Endothelial cell of umbilical vein (primary cell): ENCODE measurements at regions not wholly inside any gene's neighbourhood (a gene's known extent, or its start where the extent isn't known, plus 50 kb on each side); places are given as distances from the start of the nearest gene placed in this dataset.

Experiments used
- BruUV-seq: library from RNA; stranded (reverse); fragments of 400-500 nt; replicated peaks from 2 replicates; lab custom pipeline; 2021; lab: Mats Ljungman, UMichigan
- CTCF ChIA-PET: fragments of 300-600, 350-600 bp; sonication (Branson Sonifier 250); formaldehyde crosslinking; loops from one replicate; lab custom pipeline; 2021; ENCODE audit warnings: antibody characterized with exemption, inconsistent platforms; lab: Charles Lee
- POLR2A ChIA-PET: fragments of 300-600, 350-600 bp; sonication (Branson Sonifier 250); formaldehyde crosslinking; loops from one replicate; lab custom pipeline; 2021; ENCODE audit warnings: antibody characterized with exemption, inconsistent platforms; lab: Charles Lee
- DNase-seq: peaks from one replicate; pipeline ENCODE4 v3.0.0-alpha.2; 2011; ENCODE audit warnings: low read depth, low spot score
- FAIRE-seq: peaks from 2 replicates; lab custom pipeline; 2011; peaks lifted over from hg19 to GRCh38; lab: Jason Lieb, UNC
- H2AFZ ChIP-seq: 2 replicates; pipeline ENCODE4 v1.6.0; 2012; ENCODE audit warnings: low read depth, low read length, control low read depth, inconsistent platforms
- H3K27ac ChIP-seq: 2 replicates; pipeline ENCODE4 v1.5.1; 2011; ENCODE audit warnings: low read depth, mild to moderate bottlenecking, control low read depth, low read length, moderate library complexity; ENCODE audit not compliant: insufficient read depth
- H3K27me3 ChIP-seq, 2 experiments: 2 replicates each; pipeline versions ENCODE4 v1.6.0 to v1.6.1; 2011; ENCODE audit warnings: low read length in 2 of 2, mixed read lengths in 1 of 2; ENCODE audit not compliant: control insufficient read depth in 2 of 2, insufficient read depth in 2 of 2
- H3K36me3 ChIP-seq, 2 experiments: 2 replicates in 1 of 2; 3 replicates in 1 of 2; pipeline ENCODE4 v1.5.1; 2011; ENCODE audit warnings: low read length in 2 of 2, mild to moderate bottlenecking in 1 of 2, moderate library complexity in 1 of 2; ENCODE audit not compliant: control insufficient read depth in 2 of 2, insufficient read depth in 2 of 2; ENCODE audit errors: extremely low read depth in 1 of 2
- H3K4me1 ChIP-seq: 3 replicates; pipeline ENCODE4 v1.5.1; 2011; ENCODE audit warnings: mild to moderate bottlenecking, low read length; ENCODE audit not compliant: control insufficient read depth, insufficient read depth; ENCODE audit errors: extremely low read depth
- H3K4me2 ChIP-seq: 2 replicates; pipeline ENCODE4 v1.6.1; 2011; ENCODE audit warnings: low read length, control low read depth, mixed read lengths; ENCODE audit not compliant: insufficient read depth
- H3K4me3 ChIP-seq, 3 experiments: fragments of 200-600 bp in 1 of 3; sonication (generic), shearing (Covaris generic) in 1 of 3; replicated peaks in 1 of 3; 2 replicates each; pipeline ENCODE4 v1.5.1; 2011 to 2016; ENCODE audit warnings: control low read depth in 3 of 3, low read length in 3 of 3, mild to moderate bottlenecking in 2 of 3, inconsistent platforms in 1 of 3, low read depth in 1 of 3, moderate library complexity in 1 of 3; ENCODE audit not compliant: insufficient read depth in 1 of 3
- H3K79me2 ChIP-seq: 2 replicates; pipeline ENCODE4 v1.6.0; 2012; ENCODE audit warnings: low read length, inconsistent platforms; ENCODE audit not compliant: control insufficient read depth, insufficient read depth
- H3K9ac ChIP-seq: replicated peaks from 2 replicates; pipeline ENCODE3; 2011; ENCODE audit warnings: low read length, control low read depth; ENCODE audit not compliant: insufficient read depth; ENCODE audit errors: extremely low read depth
- H3K9me1 ChIP-seq: replicated peaks from 3 replicates; pipeline ENCODE4 v1.6.0; 2011; ENCODE audit warnings: mild to moderate bottlenecking, low read length; ENCODE audit not compliant: control insufficient read depth, insufficient read depth; ENCODE audit errors: extremely low read depth
- H3K9me3 ChIP-seq: replicated peaks from 2 replicates; pipeline ENCODE4 v1.5.1; 2012; ENCODE audit warnings: low read length, inconsistent platforms; ENCODE audit not compliant: control insufficient read depth, insufficient read depth
- H4K20me1 ChIP-seq: replicated peaks from 2 replicates; pipeline ENCODE3; 2011; ENCODE audit warnings: mild to moderate bottlenecking, low read length; ENCODE audit not compliant: control insufficient read depth, insufficient read depth; ENCODE audit errors: extremely low read depth
- CTCF ChIP-seq, 2 donors: IDR thresholded peaks; 1 replicate in 1 of 2; 2 replicates in 1 of 2; pipeline ENCODE4 v1.5.1; 2011; ENCODE audit warnings: low read length in 2 of 2, mild to moderate bottlenecking in 2 of 2, moderate library complexity in 2 of 2, control low read depth in 1 of 2, inconsistent platforms in 1 of 2, low read depth in 1 of 2; ENCODE audit not compliant: insufficient read depth in 1 of 2; ENCODE audit errors: extremely low read depth in 1 of 2
- EZH2 ChIP-seq: IDR thresholded peaks from 2 replicates; pipeline ENCODE4 v1.6.1; 2012; ENCODE audit warnings: borderline replicate concordance, low read depth, mild to moderate bottlenecking, moderate library complexity, low read length, inconsistent platforms; ENCODE audit not compliant: severe bottlenecking
- FOS ChIP-seq: IDR thresholded peaks from 2 replicates; pipeline ENCODE4 v1.6.1; 2011; ENCODE audit warnings: mild to moderate bottlenecking, low read length, moderate library complexity, borderline replicate concordance; ENCODE audit not compliant: insufficient read depth
- GATA2 ChIP-seq: IDR thresholded peaks from 2 replicates; pipeline ENCODE4 v1.7.0; 2011; ENCODE audit warnings: low read depth, mild to moderate bottlenecking, moderate library complexity, mixed read lengths, low read length; ENCODE audit not compliant: insufficient read length, insufficient read depth
- JUN ChIP-seq: IDR thresholded peaks from 2 replicates; pipeline ENCODE4 v1.6.1; 2011; ENCODE audit warnings: borderline replicate concordance, low read depth; ENCODE audit not compliant: insufficient read length, insufficient read depth
- MYC ChIP-seq: IDR thresholded peaks from one replicate; pipeline ENCODE4 v1.6.1; 2011; ENCODE audit warnings: mild to moderate bottlenecking, low read depth, low read length
- POLR2A ChIP-seq: IDR thresholded peaks from 2 replicates; pipeline ENCODE4 v1.6.1; 2012; ENCODE audit warnings: low read depth, mild to moderate bottlenecking, control low read depth, low read length
- POLR2AphosphoS5 ChIP-seq: IDR thresholded peaks from 2 replicates; pipeline ENCODE4 v1.6.1; 2012; ENCODE audit warnings: low read depth, mild to moderate bottlenecking, control low read depth, low read length, moderate library complexity; ENCODE audit not compliant: insufficient read depth
- dilution Hi-C: fragments of 300-500 bp; cut with MboI; formaldehyde crosslinking; loops from one replicate; pipeline ENCODE4 v1.15.0; 2019; ENCODE audit warnings: low sequenced_read_pairs; ENCODE audit not compliant: extremely low pct_ligation_motif_present
- intact Hi-C: fragments of 100-400 bp; cut with micrococcal nuclease; formaldehyde crosslinking; loops from one replicate; pipeline ENCODE4 v1.10.0; 2022
- TF ChIP-seq, protein P1 (sequence below): IDR thresholded peaks from 2 replicates; pipeline ENCODE4 v1.6.1; 2011; ENCODE audit not compliant: insufficient read depth, insufficient read length

DNA sequence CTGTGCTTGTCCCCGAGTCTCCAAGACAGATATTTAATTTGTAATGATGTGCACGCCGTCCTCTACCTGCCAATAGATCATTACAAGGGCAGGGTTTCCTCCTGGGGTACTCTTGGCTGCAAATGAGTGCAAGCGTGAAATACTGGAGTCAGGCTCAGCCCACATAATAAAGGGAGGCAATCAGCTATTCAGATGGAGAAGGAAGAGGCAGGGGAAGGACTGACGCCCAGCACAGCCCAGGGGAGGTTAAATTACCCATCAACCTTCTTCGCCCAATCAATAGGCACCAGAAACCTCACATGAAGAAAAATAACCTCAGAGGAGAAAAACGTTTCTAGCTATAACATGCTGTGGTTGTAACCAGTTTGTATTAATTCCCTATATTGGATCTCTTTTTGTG, 544.9 kb upstream of the ADARB2 start:
- dilution Hi-C loops = no loop called here
- TF ChIP-seq EZH2 (no peak), POLR2A (no peak), JUN (no peak), POLR2AphosphoS5 (no peak), CTCF (IDR thresholded peaks at IDR 0.05; ENCODE audit: extremely low read depth in 1 of 2, insufficient read depth in 1 of 2, low read depth in 1 of 2, low read length in 2 of 2) (no peak), FOS (no peak), GATA2 (no peak), MYC (no peak)
- TF ChIP-seq, protein P1, sequence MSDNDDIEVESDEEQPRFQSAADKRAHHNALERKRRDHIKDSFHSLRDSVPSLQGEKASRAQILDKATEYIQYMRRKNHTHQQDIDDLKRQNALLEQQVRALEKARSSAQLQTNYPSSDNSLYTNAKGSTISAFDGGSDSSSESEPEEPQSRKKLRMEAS = no peak
- POLR2A ChIA-PET = no interaction called here
- no peak overlapping the region for H3K9ac ChIP-seq
- H2AFZ ChIP-seq = no peak overlapping the region
- FAIRE-seq (no peak), DNase-seq (no peak)
- no TSS peak for BruUV-seq
- H3K4me3 ChIP-seq = no peak overlapping the region
- no peaks in the 10 kb centered on the region for H3K79me2 ChIP-seq
- H3K27ac ChIP-seq = no peak overlapping the region
- H4K20me1 ChIP-seq = no peaks in the 10 kb centered on the region
- no peaks in the 10 kb centered on the region for H3K9me1 ChIP-seq
- intact Hi-C loops = no loop called here
- H3K27me3 ChIP-seq = no peaks in the 10 kb centered on the region
- H3K36me3 ChIP-seq = no peaks in the 10 kb centered on the region
- H3K4me1 ChIP-seq = no peaks in the 10 kb centered on the region
- CTCF ChIA-PET = no interaction called here
- no peak overlapping the region for H3K4me2 ChIP-seq
- H3K9me3 ChIP-seq = peaks cover 2% of the 10 kb centered on the region
